Ascending aorta (tissue), 2 donors: ENCODE measurements at regions not wholly inside any gene's neighbourhood (a gene's known extent, or its start where the extent isn't known, plus 50 kb on each side); places are given as distances from the start of the nearest gene placed in this dataset.

ENCODE experiments used
- DNase-seq, 2 donors: peaks; one replicate each; pipeline ENCODE4 v3.0.0-alpha.2; 2019; ENCODE audit warnings: low spot score in 2 of 2
- H3K27ac ChIP-seq, 2 donors: fragments of 200-600 bp; sonication (generic); one replicate each; pipeline ENCODE4 v1.5.1; 2016 to 2017; ENCODE audit warnings: mild to moderate bottlenecking in 1 of 2
- H3K27me3 ChIP-seq: fragments of 200-600 bp; sonication (generic); one replicate; pipeline ENCODE4 v1.5.1; 2017
- H3K36me3 ChIP-seq, 2 donors: fragments of 200-600 bp; sonication (generic); one replicate each; pipeline ENCODE4 v1.5.1; 2016
- H3K4me1 ChIP-seq, 2 donors: fragments of 200-600 bp; sonication (generic); one replicate each; pipeline ENCODE4 v1.5.1; 2016 to 2017; ENCODE audit warnings: mild to moderate bottlenecking in 1 of 2
- H3K4me3 ChIP-seq, 2 donors: fragments of 200-600 bp; sonication (generic); one replicate each; pipeline ENCODE4 v1.5.1; 2016 to 2017; ENCODE audit warnings: mild to moderate bottlenecking in 1 of 2
- H3K9me3 ChIP-seq, 2 donors: fragments of 200-600 bp; sonication (generic); one replicate each; pipeline ENCODE4 v1.5.1; 2016
- CTCF ChIP-seq, 3 experiments: fragments of 200-600 bp in 2 of 3; fragments of 450-650 bp in 1 of 3; sonication (generic) in 2 of 3; IDR thresholded peaks; one replicate each; pipeline ENCODE4 v1.5.1; 2016 to 2019; ENCODE audit warnings: antibody characterized with exemption in 3 of 3, mild to moderate bottlenecking in 1 of 3, moderate library complexity in 1 of 3
- intact Hi-C: fragments of 100-400 bp; cut with DNase I; formaldehyde crosslinking; loops from one replicate; pipeline ENCODE4 v1.15.1; 2023

- Histone ChIP-seq H3K4me1 (no peaks in the 10 kb centered on the region), H3K9me3 (no peaks in the 10 kb centered on the region), H3K36me3 (no peaks in the 10 kb centered on the region), H3K27ac (no peak overlapping the region), H3K4me3 (no peak overlapping the region), H3K27me3 (no peaks in the 10 kb centered on the region)
- no peak for TF ChIP-seq CTCF (IDR thresholded peaks at IDR 0.05)
- no peak for DNase-seq
- intact Hi-C loops: no loop called here
Measured at GRCh38 chr3:72633121-72633520, 215.1 kb downstream of the SHQ1 start.

DNA sequence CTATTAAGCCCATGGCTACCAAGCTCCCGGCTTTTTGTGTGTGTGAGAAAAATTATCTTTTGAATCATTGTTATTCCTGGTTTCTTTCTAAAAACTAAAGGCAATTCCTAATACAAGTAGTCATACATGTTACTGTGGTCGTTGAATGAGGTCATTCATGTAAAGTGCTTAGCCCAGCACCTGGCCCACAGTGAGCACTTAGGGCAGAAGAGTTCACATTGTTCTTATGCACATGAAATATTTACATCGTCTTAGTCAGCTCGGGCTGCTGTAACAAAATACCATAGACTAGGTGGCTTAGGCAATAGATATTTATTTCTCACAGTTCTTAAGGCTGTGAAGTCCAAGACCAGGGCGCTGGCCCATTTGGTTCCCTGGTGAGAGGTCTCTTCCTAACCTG, 216.1 kb downstream of the SHQ1 start:
- intact Hi-C loops: no loop called here

DNA sequence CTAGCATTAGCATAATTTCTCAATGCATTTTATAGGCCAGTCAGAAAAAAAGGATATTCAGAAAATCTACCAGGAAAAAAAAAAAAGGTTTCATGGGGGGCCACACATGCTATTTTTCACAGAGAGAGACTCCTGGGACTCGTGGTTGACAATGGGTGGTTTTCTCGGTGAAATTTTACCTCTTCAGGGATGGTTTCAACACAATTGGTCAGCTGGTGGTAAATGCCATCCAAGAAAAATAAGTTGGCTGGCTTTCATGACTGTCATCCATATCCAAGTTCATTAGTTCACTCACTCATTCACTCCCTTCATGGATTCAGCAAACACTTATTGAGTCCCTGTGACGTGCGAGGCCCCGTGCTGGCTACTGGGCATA, 217.3 kb downstream of the SHQ1 start:
- H3K9me3 ChIP-seq: no peaks in the 10 kb centered on the region
- no peak overlapping the region for H3K27ac ChIP-seq
- H3K4me1 ChIP-seq: no peaks in the 10 kb centered on the region
- H3K27me3 ChIP-seq: no peaks in the 10 kb centered on the region
- intact Hi-C loops: no loop called here
- no peak for TF ChIP-seq CTCF (IDR thresholded peaks at IDR 0.05)
- no peaks in the 10 kb centered on the region for H3K36me3 ChIP-seq
- no peak for DNase-seq
- H3K4me3 ChIP-seq: no peak overlapping the region

More for the DNA sequence above, 216.1 kb downstream of the SHQ1 start:
- Histone ChIP-seq H3K9me3 (no peaks in the 10 kb centered on the region), H3K4me3 (no peak overlapping the region), H3K36me3 (no peaks in the 10 kb centered on the region), H3K27ac (no peak overlapping the region), H3K27me3 (no peaks in the 10 kb centered on the region), H3K4me1 (no peaks in the 10 kb centered on the region)
- TF ChIP-seq CTCF (IDR thresholded peaks at IDR 0.05): no peak
- no peak for DNase-seq

DNA sequence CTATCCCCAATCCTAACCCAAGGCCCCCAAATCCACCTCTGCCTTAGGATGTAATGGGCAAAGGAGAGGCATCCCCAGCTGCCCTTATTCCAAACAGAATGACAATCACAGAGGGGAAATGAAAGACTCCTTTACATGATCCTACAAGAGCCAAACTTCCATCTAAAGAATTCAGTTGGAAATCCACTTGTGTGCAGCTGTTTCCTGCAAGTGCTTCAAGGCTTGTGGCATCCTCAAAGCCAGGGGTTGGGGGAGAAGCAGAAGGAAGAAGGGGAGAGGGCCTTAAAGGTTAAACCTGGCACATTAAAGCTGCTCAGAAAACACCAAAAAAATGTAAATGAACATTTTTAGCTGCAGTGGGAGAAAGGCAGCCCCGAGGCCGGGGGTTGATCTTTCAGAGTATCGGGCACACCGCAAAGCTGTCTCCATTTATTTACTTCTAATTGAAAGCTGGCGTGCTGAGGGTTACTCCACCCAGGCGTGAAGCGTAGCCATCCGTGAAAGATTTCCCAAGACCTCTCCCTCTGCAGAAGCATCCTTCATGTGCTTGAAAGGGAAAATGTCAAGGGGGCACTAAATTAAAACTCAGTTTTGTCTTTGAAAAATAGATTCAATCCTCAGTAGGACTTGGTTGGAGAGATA, 217.8 kb downstream of the SHQ1 start:
- TF ChIP-seq CTCF (IDR thresholded peaks at IDR 0.05): no peak
- H3K9me3 ChIP-seq: no peaks in the 10 kb centered on the region
- no peak overlapping the region for H3K4me3 ChIP-seq
- DNase-seq: no peak
- H3K36me3 ChIP-seq: no peaks in the 10 kb centered on the region
- no peak overlapping the region for H3K27ac ChIP-seq
- intact Hi-C loops: no loop called here
- H3K27me3 ChIP-seq: no peaks in the 10 kb centered on the region
- no peaks in the 10 kb centered on the region for H3K4me1 ChIP-seq

DNA sequence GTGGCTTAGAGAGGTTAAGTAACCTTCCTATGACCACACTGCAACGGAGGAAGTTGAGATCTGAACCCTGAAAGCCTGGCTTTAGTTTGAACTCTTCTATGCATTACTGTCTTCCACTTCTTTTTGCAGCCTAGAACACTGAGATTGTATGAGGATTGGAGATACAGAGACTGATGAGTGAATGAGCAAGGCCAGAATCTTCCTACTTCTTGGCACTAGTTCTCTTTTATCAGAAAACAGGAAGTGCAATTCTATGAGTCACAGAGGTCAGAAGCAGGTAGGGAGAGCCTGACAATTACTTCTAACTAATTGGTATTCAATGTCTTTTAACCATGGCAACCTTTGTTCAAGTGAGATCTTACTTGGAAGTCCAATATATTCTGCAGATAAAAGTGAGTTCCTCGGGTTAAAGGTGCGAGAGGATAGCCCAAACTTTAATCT, 219.0 kb downstream of the SHQ1 start:
- intact Hi-C loops: no loop called here
- Histone ChIP-seq H3K27ac (no peak overlapping the region), H3K27me3 (no peaks in the 10 kb centered on the region), H3K4me3 (no peak overlapping the region), H3K4me1 (no peaks in the 10 kb centered on the region), H3K36me3 (no peaks in the 10 kb centered on the region), H3K9me3 (no peaks in the 10 kb centered on the region)
- TF ChIP-seq CTCF (IDR thresholded peaks at IDR 0.05): no peak
- DNase-seq: no peak

DNA sequence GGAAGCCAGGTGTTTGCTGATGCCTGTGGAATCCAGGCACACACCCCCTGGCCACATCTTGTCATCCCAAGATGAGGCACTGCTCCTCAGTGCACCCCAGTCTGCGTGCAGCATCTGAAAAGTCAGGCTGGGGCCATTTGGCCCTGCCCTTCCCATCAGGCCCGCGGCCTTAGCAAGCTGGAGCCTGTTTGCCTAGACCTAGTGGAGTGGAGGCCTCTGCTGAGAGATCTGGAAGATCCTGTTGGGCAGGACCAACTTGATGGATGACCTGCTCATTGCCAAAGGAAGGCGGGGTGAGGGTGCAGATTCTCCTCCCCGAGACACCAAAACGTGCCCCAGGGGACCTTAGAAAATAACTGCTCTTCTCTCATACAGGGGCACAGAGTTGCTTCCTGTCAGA, 220.2 kb downstream of the SHQ1 start:
- no peak overlapping the region for H3K27ac ChIP-seq
- H3K4me3 ChIP-seq: no peak overlapping the region
- intact Hi-C loops: no loop called here
- no peaks in the 10 kb centered on the region for H3K9me3 ChIP-seq
- H3K4me1 ChIP-seq: no peaks in the 10 kb centered on the region
- TF ChIP-seq CTCF (IDR thresholded peaks at IDR 0.05): no peak
- DNase-seq: no peak
- no peaks in the 10 kb centered on the region for H3K36me3 ChIP-seq
- H3K27me3 ChIP-seq: no peaks in the 10 kb centered on the region
